ENCODE measurements at regions not wholly inside any gene's neighbourhood (a gene's known extent, or its start where the extent isn't known, plus 50 kb on each side); places are given as distances from the start of the nearest gene placed in this dataset.

- intact Hi-C loops (cut with DNase I), result no loop called here
- H3K4me3 ChIP-seq, result no peak overlapping the region
- H3K4me1 ChIP-seq, result no peaks in the 10 kb centered on the region
- TF ChIP-seq CTCF (IDR thresholded peaks at IDR 0.05), result no peak
- H3K27ac ChIP-seq, result no peak overlapping the region
- no peak overlapping the region for H3K9ac ChIP-seq (ENCODE audit: low read depth in 2 of 2, low read length in 2 of 2)
- DNase-seq, result no peak
- no peaks in the 10 kb centered on the region for H3K27me3 ChIP-seq
- no peaks in the 10 kb centered on the region for H3K9me3 ChIP-seq
- no peaks in the 10 kb centered on the region for H3K36me3 ChIP-seq
Observed at GRCh38 chr18:62629031-62629430, 86.3 kb upstream of the PHLPP1 start.

GRCh38 chr18:62631173-62631572 lies 84.2 kb upstream of the PHLPP1 start:
- Histone ChIP-seq H3K9ac (ENCODE audit: low read depth in 2 of 2, low read length in 2 of 2) (no peak overlapping the region), H3K36me3 (no peaks in the 10 kb centered on the region), H3K9me3 (no peaks in the 10 kb centered on the region), H3K4me1 (no peaks in the 10 kb centered on the region), H3K4me3 (no peak overlapping the region), H3K27ac (no peak overlapping the region), H3K27me3 (no peaks in the 10 kb centered on the region)
- DNase-seq, result no peak
- intact Hi-C loops (cut with DNase I), result no loop called here
- no peak for TF ChIP-seq CTCF (IDR thresholded peaks at IDR 0.05)

- no peaks in the 10 kb centered on the region for H3K27me3 ChIP-seq
- no peak for TF ChIP-seq CTCF (IDR thresholded peaks at IDR 0.05)
- no peak overlapping the region for H3K4me3 ChIP-seq
- no peaks in the 10 kb centered on the region for H3K36me3 ChIP-seq
- intact Hi-C loops (cut with DNase I), result no loop called here
- H3K27ac ChIP-seq, result no peak overlapping the region
- DNase-seq, result no peak
- no peaks in the 10 kb centered on the region for H3K9me3 ChIP-seq
- H3K4me1 ChIP-seq, result no peaks in the 10 kb centered on the region
- no peak overlapping the region for H3K9ac ChIP-seq (ENCODE audit: low read depth in 2 of 2, low read length in 2 of 2)
Observed at GRCh38 chr18:62632788-62633455, 82.4 kb upstream of the PHLPP1 start.

- TF ChIP-seq CTCF (IDR thresholded peaks at IDR 0.05), result no peak
- Histone ChIP-seq H3K4me1 (no peaks in the 10 kb centered on the region), H3K4me3 (no peak overlapping the region), H3K27me3 (no peaks in the 10 kb centered on the region), H3K9ac (ENCODE audit: low read depth in 2 of 2, low read length in 2 of 2) (no peak overlapping the region), H3K36me3 (no peaks in the 10 kb centered on the region), H3K27ac (no peak overlapping the region), H3K9me3 (no peaks in the 10 kb centered on the region)
- intact Hi-C loops (cut with DNase I), result no loop called here
- DNase-seq, result no peak
Observed at GRCh38 chr18:62634458-62634857, 80.9 kb upstream of the PHLPP1 start.

GRCh38 chr18:62634979-62635630 lies 80.2 kb upstream of the PHLPP1 start:
- H3K4me3 ChIP-seq, result no peak overlapping the region
- no peaks in the 10 kb centered on the region for H3K9me3 ChIP-seq
- H3K9ac ChIP-seq (ENCODE audit: low read depth in 2 of 2, low read length in 2 of 2), result no peak overlapping the region
- TF ChIP-seq CTCF (IDR thresholded peaks at IDR 0.05), result no peak
- no peak overlapping the region for H3K27ac ChIP-seq
- no peaks in the 10 kb centered on the region for H3K36me3 ChIP-seq
- intact Hi-C loops (cut with DNase I), result loop anchor here (5.0 kb wide), 1 partner anchor 347 kb away; no protein-coding TSS in a partner anchor
- DNase-seq, result no peak
- H3K27me3 ChIP-seq, result no peaks in the 10 kb centered on the region
- no peaks in the 10 kb centered on the region for H3K4me1 ChIP-seq

All from colonic mucosa (tissue), 4 donors.